ENCODE measurements at regions not wholly inside any gene's neighbourhood (a gene's known extent, or its start where the extent isn't known, plus 50 kb on each side); places are given as distances from the start of the nearest gene placed in this dataset.

DNA sequence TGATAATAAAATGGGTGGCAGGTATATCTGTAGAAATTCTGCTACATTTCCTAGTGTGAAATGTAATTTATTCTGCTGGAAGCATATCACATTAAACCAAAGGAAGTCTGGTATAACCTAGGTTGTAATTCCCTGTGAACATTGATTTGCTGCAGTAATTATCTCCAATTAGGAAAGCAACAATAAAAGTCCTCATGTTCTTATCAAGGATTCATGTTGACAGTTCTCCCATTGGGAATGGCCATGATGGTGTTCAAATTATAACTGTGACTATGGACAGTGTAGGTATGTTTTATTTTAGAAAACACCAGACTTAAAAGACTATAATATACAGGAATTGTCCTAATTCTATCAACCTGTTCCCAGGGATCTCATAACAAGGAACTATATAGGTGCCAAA lies 513.5 kb upstream of the MIR17HG start:
- Histone ChIP-seq H3K9me3 (no peaks in the 10 kb centered on the region), H3K27ac (no peak overlapping the region), H3K4me3 (no peak overlapping the region), H3K27me3 (no peaks in the 10 kb centered on the region), H3K36me3 (no peaks in the 10 kb centered on the region), H3K4me1 (ENCODE audit: insufficient read depth) (no peaks in the 10 kb centered on the region)
- intact Hi-C loops (cut with DNase I), result no loop called here
- DNase-seq, result no peak
- TF ChIP-seq, protein P1, sequence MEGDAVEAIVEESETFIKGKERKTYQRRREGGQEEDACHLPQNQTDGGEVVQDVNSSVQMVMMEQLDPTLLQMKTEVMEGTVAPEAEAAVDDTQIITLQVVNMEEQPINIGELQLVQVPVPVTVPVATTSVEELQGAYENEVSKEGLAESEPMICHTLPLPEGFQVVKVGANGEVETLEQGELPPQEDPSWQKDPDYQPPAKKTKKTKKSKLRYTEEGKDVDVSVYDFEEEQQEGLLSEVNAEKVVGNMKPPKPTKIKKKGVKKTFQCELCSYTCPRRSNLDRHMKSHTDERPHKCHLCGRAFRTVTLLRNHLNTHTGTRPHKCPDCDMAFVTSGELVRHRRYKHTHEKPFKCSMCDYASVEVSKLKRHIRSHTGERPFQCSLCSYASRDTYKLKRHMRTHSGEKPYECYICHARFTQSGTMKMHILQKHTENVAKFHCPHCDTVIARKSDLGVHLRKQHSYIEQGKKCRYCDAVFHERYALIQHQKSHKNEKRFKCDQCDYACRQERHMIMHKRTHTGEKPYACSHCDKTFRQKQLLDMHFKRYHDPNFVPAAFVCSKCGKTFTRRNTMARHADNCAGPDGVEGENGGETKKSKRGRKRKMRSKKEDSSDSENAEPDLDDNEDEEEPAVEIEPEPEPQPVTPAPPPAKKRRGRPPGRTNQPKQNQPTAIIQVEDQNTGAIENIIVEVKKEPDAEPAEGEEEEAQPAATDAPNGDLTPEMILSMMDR (IDR thresholded peaks at IDR 0.05), result no peak
- TF ChIP-seq EP300 (IDR thresholded peaks at IDR 0.05), result no peak
- no peak for TF ChIP-seq POLR2A (IDR thresholded peaks at IDR 0.05)

DNA sequence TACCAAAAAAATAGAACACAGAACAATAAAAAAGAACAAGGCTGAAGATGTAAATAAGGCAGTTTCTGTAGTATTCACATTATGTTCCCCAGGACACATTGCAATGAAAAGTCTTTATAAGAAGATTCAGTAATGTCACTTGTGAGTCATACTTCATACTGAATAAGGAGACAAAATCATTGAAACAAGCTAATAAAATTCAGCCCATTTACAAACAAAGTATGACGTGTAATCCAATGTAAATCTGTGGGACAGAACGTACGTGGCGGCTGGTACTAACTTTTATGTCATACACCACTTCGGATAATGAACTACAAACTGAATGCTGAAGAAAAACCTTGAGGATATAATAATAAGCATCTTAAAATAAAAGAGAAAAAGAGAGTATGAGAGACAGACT lies 512.8 kb upstream of the MIR17HG start:
- Histone ChIP-seq H3K27me3 (no peaks in the 10 kb centered on the region), H3K4me1 (ENCODE audit: insufficient read depth) (no peaks in the 10 kb centered on the region), H3K4me3 (no peak overlapping the region), H3K27ac (no peak overlapping the region), H3K9me3 (no peaks in the 10 kb centered on the region), H3K36me3 (no peaks in the 10 kb centered on the region)
- no peak for DNase-seq
- intact Hi-C loops (cut with DNase I), result no loop called here
- TF ChIP-seq EP300 (IDR thresholded peaks at IDR 0.05) (no peak), POLR2A (IDR thresholded peaks at IDR 0.05) (no peak)
- TF ChIP-seq, protein P1 (IDR thresholded peaks at IDR 0.05), result no peak
- WGBS, 3 donors, result 77 to 95% (median 92%) methylated on average over 5 of the region's 5 CpGs

DNA sequence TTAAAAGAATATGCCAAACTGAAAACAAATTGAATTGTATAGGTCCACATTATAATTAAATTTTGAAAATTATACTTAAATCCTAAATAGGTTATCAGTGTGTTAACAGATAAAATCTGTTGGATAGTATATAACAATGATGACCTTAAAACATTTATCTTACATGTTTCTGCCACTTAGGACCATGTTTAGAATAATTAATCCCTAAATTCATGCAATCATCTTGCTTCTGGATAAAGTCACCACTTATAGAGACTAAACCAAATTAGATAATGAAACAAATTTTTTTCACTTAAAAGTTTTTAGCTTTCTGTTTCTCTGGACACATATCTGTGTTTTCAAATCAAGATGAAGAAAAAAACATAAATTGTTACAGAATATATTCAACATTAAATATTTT lies 511.7 kb upstream of the MIR17HG start:
- no peaks in the 10 kb centered on the region for H3K4me1 ChIP-seq (ENCODE audit: insufficient read depth)
- no peaks in the 10 kb centered on the region for H3K36me3 ChIP-seq
- intact Hi-C loops (cut with DNase I), result no loop called here
- no peak for DNase-seq
- no peak for TF ChIP-seq POLR2A (IDR thresholded peaks at IDR 0.05)
- TF ChIP-seq, protein P1 (IDR thresholded peaks at IDR 0.05), result no peak
- no peak for TF ChIP-seq EP300 (IDR thresholded peaks at IDR 0.05)
- H3K27ac ChIP-seq, result no peak overlapping the region
- no peaks in the 10 kb centered on the region for H3K27me3 ChIP-seq
- no peaks in the 10 kb centered on the region for H3K9me3 ChIP-seq
- H3K4me3 ChIP-seq, result no peak overlapping the region

GRCh38 chr13:90838317-90838960 lies 509.0 kb upstream of the MIR17HG start:
- H3K27me3 ChIP-seq, result no peaks in the 10 kb centered on the region
- H3K9me3 ChIP-seq, result no peaks in the 10 kb centered on the region
- H3K36me3 ChIP-seq, result no peaks in the 10 kb centered on the region
- intact Hi-C loops (cut with DNase I), result no loop called here
- TF ChIP-seq, protein P1 (IDR thresholded peaks at IDR 0.05), result no peak
- TF ChIP-seq POLR2A (IDR thresholded peaks at IDR 0.05) (no peak), EP300 (IDR thresholded peaks at IDR 0.05) (no peak)
- no peak overlapping the region for H3K27ac ChIP-seq
- no peak for DNase-seq
- no peaks in the 10 kb centered on the region for H3K4me1 ChIP-seq (ENCODE audit: insufficient read depth)
- WGBS, 3 donors, result 87 to 90% (median 88%) methylated on average over 4 of the region's 4 CpGs
- no peak overlapping the region for H3K4me3 ChIP-seq

Data from ovary (tissue), 7 donors.